Islet precursor cell (in vitro differentiated cells): ENCODE measurements at regions not wholly inside any gene's neighbourhood (a gene's known extent, or its start where the extent isn't known, plus 50 kb on each side); places are given as distances from the start of the nearest gene placed in this dataset.
"Not testable (repeated sequence)": the region's sequence is repeated elsewhere in the genome, so short reads cannot be mapped to it uniquely, and the experiment has no call there.

Experiments
- DNase-seq: peaks from one replicate; pipeline ENCODE4 v3.0.0-alpha.2; 2018

DNA sequence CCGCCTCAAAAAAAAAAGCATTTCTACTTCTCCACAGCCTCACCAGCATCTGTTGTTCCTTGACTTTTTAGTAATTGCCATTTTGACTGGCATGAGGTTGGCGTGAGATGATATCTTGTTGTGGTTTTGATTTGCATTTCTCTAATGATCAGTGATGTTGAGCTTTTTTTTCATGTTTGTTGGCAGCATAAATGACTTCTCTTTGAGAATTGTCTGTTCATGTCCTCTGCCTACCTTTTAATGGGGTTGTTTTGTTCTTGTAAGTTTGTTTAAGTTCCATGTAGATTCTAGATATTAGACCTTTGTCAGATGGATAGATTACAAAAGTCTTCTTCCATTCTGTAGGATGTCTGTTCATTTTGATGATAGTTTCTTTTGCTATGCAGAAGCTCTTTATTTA lies 182.9 kb downstream of the FOXG1 start:
- DNase-seq: no peak

DNA sequence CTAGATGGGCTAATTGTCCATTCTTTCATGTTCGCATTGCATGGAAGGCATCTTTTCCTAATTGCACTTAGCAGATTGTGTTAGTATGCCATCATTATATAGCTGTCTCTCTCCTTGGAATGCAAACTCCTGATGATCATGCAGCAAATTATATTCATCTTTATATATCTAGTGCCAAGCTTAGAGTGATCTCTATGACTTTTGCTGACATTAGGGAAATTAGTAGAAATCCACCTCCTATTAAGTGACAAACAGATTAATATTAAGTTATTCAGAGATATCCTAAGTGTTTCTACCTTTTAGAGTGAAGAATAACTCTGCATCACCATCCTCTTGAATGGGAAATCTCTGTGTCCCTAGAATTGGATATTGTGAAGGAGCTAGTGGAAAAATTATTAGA lies 185.6 kb downstream of the FOXG1 start:
- no peak for DNase-seq

DNA sequence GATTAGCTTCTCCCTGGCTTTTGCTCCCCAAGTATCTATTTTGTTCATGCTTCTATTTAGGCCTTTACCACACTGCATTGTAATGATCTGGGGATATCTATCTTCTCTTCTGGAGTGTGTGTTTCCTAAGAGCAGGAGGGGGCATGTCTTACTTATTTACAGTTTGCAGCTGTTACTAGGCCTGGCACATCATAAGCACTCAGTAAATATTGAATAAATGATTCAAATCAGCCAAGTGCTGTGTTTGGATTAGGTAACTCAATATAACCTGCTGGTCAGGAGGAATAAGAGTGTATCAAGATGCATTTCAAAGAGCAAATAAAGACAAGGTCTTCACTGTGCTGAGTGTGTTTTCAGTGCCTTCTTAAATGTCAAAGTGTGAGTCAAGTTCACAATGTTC lies 186.1 kb downstream of the FOXG1 start:
- no peak for DNase-seq

DNA sequence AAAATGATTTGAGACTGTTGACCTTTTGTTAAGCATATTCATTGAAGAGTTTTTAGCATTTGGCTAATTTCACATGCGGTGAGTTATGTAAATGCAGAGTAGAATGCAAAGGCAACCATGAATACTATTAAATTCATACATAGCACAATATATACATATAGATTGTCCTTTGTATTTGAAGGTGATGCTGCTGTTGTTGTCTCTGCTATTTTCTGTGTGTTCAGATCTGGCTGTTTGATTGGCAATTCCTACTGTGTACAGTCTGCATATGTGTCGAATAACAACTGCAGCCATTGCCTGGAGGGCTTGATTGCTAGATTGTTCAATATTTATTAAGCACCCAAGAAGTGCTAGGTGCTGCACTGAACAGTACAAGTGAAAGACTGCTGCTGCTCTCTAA lies 187.4 kb downstream of the FOXG1 start:
- no peak for DNase-seq

DNA sequence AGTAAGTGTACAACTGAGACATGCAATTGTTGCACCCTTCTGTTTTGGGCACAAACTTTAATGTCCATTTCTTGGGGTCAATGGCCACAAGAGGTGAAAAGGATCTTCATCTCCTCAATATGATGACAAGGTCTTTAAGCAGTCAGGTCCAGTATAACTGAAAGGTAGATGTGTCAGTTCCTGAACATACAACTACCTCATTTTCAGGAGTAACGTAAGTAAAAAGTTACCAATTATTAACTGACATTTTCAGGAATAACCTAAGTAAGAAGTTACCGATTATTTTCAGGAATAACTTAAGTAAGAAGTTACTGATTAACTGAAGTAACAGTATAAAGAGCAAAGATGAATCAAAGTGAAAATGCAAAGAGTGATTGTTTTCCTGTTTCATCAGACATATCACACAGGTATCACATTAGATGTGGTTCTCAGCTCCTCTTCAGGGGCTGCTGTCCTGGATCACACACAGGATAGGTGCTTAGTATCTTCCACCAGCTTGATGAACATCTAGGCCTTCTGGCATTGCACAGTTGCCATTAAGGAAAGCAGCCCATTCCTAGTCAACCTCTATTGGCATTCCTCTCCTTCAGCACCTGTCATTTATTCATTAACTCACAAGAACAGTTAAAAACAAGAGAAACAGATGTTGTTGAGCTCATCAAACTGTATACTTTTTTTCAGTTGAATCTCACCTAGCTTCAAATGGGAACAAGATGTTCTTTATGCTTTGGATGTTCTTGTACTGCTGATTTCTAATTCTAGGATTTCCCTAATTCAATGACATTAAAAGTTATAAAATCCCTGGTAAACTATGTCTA lies 200.0 kb downstream of the FOXG1 start:
- DNase-seq: no peak

DNA sequence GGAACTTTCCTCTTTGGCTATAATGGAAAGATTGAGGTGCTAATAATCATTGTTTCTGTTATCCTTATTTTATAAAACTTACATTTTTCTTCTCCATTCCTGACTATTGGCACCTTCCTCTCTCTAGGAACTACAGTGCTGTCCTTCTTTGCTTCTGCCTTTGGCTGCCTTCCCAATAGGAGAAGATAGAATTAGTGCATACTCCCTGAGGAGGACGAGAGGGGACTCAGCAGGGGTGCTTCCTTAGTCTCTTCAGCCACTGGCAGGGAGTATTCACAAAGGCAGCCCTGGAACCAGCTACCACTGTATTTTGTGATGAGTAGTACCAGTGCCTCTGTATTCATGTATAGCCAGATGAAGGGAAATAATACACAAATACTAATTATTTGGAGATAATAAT lies 208.5 kb downstream of the FOXG1 start:
- DNase-seq: no peak

DNA sequence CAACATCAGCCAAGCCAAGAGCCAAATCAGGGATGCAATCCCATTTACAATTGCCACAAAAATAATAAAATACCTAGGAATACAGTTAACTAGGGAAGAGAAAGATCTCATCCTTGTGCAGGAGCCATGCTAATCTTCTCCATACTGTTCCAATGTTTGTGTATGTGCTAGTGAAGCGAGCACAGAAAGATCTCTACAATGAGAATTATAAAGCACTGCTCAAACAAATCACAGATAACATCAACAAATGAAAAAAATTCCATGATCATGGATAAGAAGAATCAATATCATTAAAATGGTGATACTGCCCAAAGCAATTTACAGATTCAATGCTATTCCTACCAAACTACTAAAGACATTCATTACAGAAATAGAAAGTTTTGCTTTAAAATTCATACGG lies 215.6 kb downstream of the FOXG1 start:
- no peak for DNase-seq

DNA sequence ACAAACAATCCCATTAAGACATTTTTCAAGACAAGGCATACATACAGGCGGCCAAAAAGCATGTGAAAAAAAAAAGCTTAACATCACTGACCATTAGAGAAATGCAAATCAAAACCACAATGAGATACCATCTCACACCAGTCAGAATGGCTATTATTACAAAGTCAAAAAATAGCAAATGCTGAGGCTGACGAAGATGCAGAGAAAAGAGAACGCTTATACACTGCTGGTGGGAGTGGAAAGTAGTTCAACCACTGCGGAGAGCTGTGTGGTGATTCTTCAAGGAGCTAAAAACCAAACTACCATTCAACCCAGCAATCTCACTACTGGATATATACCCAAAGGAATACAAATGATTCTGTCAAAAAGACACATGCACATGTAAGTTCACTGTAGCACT lies 216.7 kb downstream of the FOXG1 start:
- no peak for DNase-seq

DNA sequence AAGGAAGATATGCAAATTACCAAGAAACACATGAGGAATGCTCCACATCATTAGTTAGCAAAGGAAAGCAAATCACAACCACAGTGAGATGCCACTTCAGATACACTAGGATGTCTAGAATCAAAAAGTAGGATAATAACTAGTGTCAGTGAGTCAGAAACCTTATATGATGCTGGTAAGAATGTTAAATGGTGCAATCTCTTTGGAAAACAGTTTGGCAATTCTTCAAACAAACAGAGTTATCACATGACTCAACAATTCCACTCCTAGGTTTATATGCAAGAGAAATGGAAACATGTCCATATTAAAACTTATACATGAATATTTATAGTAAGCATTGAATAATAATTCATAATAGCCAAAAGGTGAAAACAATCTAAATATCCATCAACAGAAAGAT lies 220.9 kb downstream of the FOXG1 start:
- DNase-seq: no peak

DNA sequence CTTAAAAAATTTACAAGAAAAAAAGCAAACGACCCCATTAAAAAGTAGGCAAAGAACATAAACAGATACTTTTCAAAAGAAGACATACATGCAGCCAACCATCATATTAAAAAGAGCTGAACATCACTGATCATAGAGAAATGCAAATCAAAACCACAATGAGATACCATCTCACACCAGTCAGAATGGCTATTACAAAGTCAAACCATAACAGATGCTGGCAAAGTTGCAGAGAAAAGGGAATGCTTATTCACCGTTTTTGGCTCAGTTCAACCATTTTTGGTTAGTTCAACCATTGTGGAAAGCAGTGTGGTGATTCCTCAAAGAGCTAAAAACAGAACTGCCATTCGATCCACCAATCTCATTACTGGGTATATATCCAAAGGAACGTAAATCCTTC lies 230.6 kb downstream of the FOXG1 start:
- not testable (repeated sequence) for DNase-seq

DNA sequence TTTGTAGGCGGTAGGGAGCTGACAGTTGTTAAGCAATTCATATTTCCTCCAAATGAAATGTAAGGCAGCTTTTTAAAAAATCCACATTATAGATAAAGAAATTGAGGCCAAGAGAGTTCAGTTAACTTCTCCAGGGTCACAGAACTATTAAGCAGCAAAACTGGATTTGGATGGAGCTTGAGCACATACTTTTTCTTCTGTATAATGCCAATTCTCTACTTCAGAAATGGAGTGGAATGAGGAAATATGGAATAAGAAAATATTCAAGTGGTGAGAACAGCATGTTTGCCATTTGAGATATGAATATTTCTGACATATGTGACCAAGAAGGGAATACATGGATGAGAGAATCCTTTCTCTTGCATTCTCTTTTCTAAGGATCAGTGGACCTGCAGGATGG lies 233.1 kb downstream of the FOXG1 start:
- DNase-seq: no peak

DNA sequence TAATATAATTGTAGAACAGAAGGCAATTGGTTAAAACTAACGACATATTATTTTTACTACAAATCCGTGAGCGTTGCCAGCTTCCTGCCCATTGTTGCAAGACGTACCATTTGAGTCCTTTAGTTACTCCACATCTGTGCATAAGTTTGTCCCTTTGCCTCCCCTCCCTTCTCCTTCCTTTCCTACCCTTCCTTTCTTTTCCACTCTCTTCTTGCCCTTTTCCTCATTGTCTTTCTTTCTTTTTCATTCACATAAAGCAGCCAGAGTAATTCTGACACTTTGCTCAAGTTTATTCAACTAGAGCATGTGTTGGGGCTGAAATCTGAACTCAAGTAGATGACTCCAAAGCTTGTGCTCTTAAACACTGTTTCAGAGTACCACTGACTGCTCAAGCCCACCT lies 239.1 kb downstream of the FOXG1 start:
- no peak for DNase-seq

DNA sequence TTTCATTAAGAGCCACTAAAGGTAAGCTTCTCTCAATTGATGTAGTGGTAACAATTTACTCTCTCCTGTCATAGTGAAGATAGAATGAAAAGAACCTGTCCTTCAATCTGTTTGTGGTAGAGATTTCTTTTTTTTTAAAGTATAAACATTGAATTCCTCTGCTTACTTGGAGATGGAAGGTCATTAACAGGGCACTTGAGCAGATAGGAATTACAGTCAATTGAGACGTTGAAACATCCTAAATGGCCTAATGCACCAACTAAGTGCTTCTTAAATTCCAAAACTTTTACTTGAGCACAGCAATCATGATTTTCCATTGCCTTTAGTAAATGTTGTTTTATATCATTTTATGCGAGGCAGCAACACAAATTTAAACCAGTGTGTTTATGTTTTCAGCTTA lies 241.4 kb downstream of the FOXG1 start:
- no peak for DNase-seq

DNA sequence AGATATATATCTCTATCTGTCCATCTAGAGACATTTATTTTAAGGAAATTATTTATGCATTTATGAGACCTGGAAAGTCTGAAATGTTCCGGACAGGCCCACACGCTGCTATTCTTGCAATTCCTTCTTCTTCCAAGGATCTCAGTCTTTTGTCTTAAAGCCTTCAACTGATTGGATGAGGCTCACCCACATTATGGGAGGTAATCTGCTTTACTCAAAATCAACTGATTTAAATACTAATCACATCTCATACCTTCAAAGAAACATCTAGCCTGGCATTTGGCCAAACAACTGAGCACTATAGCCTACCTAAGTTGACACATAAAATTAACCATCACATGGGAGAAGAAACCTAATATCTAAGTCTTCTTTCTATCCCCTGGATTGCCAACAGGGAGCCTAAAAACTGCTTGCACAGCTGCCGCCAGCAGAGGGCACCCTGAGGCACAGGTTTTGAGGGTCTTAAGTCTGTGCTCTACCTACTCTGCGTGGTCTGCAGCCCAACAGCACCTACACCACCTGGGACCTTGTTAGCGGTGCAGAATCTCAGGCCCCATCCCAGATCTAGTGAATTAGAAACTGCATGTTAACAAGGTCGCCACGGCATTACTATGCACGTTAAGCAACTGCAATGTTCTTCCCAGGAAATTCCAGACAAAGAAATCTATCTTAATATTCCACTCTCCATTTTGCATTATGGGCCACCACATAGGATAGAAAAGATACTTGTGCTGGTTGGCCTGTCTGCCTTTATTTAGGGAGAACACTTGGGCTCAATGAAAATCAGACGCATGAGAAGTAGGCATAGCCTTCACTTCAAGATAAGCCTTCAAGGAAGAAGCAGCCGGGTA lies 249.7 kb downstream of the FOXG1 start:
- peak; percentile 79 for DNase-seq

DNA sequence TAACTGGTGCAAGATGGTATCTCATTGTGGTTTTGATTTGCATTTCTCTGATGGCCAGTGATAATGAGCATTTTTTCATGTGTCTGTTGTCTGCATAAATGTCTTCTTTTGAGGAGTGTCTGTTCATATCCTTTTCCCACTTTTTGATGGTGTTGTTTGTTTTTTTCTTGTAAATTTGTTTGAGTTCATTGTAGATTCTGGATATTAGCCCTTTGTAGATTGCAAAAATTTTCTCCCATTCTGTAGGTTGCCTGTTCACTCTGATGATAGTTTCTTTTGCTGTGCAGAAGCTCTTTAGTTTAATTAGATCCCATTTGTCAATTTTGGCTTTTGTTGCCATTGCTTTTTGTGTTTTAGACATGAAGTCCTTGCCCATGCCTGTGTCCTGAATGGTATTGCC lies 256.9 kb downstream of the FOXG1 start:
- not testable (repeated sequence) for DNase-seq

DNA sequence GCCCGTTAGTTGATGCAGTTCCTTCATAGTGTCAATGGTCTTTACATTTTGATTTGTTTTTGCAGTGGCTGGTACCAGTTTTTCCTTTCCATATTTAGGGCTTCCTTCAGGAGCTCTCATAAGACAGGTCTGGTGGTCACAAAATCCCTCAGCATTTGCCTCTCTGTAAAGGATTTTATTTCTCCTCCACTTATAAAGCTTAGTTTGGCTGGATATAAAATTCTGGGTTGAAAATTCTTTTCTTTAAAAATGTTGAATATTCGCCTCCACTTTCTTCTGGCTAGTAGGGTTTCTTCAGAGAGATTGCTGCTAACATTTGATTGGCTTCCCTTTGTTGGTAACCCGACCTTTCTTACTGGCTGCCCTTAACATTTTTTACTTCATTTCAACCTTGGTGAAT lies 260.9 kb downstream of the FOXG1 start:
- DNase-seq: not testable (repeated sequence)

DNA sequence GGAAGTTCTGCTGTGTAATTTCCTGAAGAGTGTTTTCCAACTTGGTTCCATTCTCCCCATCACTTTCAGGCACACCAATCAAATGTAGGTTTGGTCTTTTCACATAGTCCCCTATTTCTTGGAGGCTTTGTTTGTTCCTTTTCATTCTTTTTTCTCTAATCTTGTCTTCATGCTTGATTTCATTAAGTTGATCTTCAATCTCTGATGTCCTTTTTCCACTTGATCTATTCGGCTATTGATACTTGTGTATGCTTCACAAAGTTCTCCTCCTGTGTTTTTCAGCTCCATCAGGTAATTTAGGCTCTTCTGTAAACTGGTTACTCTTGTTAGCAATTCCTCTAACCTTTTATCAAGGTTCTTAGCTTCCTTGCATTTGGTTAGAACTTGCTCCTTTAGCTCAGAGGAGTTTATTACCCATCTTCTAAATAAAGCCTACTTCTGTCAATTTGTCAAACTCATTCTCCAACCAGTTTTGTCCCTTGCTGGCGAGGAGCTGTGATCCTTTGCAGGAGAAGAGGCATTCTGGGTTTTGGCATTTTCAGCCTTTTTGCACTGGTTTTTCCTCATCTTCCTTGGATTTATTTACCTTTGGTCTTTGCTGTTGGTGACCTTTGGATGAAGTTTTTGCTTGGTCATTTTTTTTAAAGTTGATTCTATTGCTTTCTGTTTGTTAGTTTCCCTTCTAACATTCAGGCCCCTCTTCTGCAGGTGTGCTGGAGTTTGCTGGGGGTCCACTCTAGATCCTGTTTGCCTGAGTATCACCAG lies 261.5 kb downstream of the FOXG1 start:
- not testable (repeated sequence) for DNase-seq

DNA sequence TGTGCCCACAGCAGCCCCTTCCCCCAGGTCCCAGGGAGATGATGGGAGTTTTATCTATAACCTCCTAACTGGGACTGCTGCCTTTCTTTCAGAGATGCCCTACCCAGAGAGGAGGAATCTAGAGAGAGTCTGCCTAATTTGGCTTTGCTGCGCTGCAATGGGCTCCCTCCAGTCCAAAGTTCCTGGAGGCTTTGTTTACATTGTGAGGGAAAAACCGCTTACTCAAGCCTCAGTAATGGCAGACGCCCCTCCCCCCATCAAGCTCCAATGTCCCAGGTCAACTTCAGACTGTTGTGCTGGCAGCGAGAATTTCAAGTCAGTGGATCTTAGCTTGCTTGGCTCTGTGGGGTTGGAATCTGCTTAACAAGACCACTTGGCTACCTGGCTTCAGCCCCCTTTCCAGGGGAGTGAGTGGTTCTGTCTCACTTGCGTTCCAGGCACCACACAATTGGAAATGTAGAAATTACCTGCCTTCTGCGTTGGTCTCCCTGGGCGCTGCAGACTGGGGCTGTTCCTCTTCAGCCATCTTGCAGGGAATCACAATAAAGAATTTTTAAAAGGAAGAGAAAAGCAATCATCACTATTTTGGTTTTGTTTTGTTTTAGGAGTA lies 262.5 kb downstream of the FOXG1 start:
- DNase-seq: peak; percentile 86

DNA sequence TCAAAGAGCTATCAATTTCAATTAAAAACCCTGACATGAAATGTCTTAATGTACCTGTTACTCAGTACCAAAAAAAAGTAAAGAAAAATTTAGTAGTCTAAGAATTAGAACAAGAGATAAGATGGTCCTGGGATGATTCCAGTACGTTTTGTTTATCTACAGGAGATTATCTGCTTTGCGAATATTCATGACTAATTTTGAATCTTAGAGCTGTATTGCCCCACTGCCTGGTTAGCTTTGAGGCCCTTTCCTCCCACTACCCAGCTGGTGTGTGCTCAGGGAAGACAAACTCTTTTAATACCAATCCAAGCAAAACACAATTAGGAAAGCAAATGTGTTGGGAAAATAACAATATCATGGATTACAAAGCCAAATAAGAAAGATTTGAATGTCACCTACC lies 263.5 kb downstream of the FOXG1 start:
- DNase-seq: no peak

DNA sequence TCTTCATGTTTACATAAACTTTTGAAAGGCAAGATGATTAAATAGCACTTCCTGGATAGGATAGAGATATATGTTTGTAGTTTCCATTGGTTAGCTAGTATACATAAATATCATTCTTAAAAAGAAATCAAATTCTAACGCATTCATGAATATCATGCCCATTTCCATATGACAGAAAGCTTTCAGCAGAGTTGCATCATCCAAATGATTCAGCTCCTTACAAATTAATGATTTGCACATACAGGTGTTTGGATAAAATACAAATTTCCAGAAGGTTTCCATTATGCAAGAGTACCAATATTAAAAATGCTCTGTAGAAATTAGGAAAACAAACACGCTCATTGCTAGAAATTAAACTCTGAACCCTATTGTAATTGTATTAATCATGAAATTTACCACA lies 264.4 kb downstream of the FOXG1 start:
- no peak for DNase-seq

DNA sequence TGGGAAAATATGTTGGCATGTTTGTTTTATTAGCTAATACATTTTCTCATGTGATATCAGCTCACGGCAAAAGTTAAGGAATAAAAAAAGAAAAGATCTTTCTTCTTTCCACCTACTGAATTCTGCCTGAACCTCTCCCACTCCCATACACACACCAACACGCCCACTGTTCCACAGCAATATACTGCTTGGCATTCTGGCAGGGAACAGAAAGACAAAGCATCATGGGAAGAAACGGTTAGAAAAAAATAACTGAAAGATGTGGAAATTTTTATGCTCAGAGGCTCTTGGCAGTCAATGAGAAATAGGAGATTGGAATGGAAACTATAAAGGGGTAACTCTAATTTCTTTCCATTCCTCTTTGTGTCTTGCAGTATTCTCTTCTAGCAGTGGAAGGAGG lies 268.5 kb downstream of the FOXG1 start:
- DNase-seq: no peak

DNA sequence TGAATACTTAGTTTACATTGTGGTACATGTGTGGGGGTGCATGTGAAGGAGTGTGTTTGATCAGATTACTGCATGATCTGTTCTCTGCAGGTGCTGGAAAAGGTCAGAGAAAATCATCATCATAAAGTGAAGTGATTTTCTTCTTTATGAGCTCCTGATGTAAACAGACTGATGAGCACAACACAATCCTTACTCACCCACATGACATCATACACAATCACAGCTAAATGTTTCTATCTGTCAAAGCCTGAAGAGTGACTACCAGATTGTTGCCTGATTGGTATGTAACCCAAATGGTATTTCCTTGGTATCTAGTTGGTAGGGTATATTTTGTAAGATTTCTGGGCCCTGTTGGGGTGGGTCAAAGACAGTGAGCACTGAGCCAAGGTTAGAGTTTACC lies 270.8 kb downstream of the FOXG1 start:
- no peak for DNase-seq

DNA sequence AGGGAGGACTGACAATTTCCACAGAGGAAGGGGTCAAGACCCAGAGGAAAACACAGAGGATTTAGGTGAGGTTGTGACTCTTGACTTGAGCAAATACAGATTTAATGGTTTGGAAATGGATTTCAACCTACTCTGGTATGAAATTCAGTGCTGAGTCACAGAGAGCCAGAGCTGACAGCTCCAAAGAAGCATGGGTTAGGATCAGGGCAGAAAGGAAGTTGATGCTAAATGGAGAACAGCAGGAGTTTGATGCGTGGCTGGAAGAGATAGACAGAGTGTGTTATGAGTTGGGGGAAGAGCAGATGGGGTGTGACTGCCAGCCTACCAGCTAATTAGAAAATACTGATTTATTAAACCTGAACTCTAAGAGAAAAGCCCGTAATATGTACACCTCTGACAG lies 272.6 kb downstream of the FOXG1 start:
- DNase-seq: no peak
